RPMI8226 (cell line): ENCODE measurements at regions not wholly inside any gene's neighbourhood (a gene's known extent, or its start where the extent isn't known, plus 50 kb on each side); places are given as distances from the start of the nearest gene placed in this dataset.
"Not testable (repeated sequence)": the region's sequence is repeated elsewhere in the genome, so short reads cannot be mapped to it uniquely, and the experiment has no call there.

Experiments used
- DNase-seq: peaks from one replicate; pipeline ENCODE4 v3.0.0-alpha.2; 2015

- DNase-seq: no peak
Observed at GRCh38 chr9:88880199-88880598, 111.1 kb upstream of the S1PR3 start.

- not testable (repeated sequence) for DNase-seq
Observed at GRCh38 chr9:88884291-88884690, 107.0 kb upstream of the S1PR3 start.

GRCh38 chr9:88886762-88887161 is 104.5 kb upstream of the S1PR3 start:
- DNase-seq: not testable (repeated sequence)

GRCh38 chr9:88889386-88889785 is 101.9 kb upstream of the S1PR3 start:
- DNase-seq: no peak

GRCh38 chr9:88890546-88890945 is 100.7 kb upstream of the S1PR3 start:
- DNase-seq: no peak

- DNase-seq: no peak
Observed at GRCh38 chr9:88891040-88891439, 100.2 kb upstream of the S1PR3 start.

GRCh38 chr9:88892724-88893123 is 98.5 kb upstream of the S1PR3 start:
- no peak for DNase-seq

- DNase-seq: no peak
Observed at GRCh38 chr9:88897081-88897480, 94.2 kb upstream of the S1PR3 start.

GRCh38 chr9:88898039-88898720 is 93.1 kb upstream of the S1PR3 start:
- DNase-seq: no peak

- DNase-seq: no peak
Observed at GRCh38 chr9:88905506-88905905, 85.8 kb upstream of the S1PR3 start.

- DNase-seq: no peak
Observed at GRCh38 chr9:88915916-88916315, 75.4 kb upstream of the S1PR3 start.

GRCh38 chr9:88916894-88917293 is 74.4 kb upstream of the S1PR3 start:
- DNase-seq: no peak

GRCh38 chr9:88917375-88917774 is 73.9 kb upstream of the S1PR3 start:
- DNase-seq: no peak

- not testable (repeated sequence) for DNase-seq
Observed at GRCh38 chr9:88918537-88918936, 72.7 kb upstream of the S1PR3 start.

- no peak for DNase-seq
Observed at GRCh38 chr9:88920645-88921044, 70.6 kb upstream of the S1PR3 start.

- peak; percentile 16 for DNase-seq
Observed at GRCh38 chr9:88922091-88922490, 69.2 kb upstream of the S1PR3 start.

- no peak for DNase-seq
Observed at GRCh38 chr9:88923092-88923491, 68.2 kb upstream of the S1PR3 start.

GRCh38 chr9:88923653-88924288 is 67.5 kb upstream of the S1PR3 start:
- DNase-seq: no peak

- DNase-seq: no peak
Observed at GRCh38 chr9:88925481-88925880, 65.8 kb upstream of the S1PR3 start.

GRCh38 chr9:88926781-88927505 is 64.3 kb upstream of the S1PR3 start:
- no peak for DNase-seq

- DNase-seq: no peak
Observed at GRCh38 chr9:88927510-88927909, 63.8 kb upstream of the S1PR3 start.

- DNase-seq: no peak
Observed at GRCh38 chr9:88930716-88931115, 60.6 kb upstream of the S1PR3 start.

GRCh38 chr9:88932766-88933165 is 58.5 kb upstream of the S1PR3 start:
- peak; percentile 65 for DNase-seq
